Common myeloid progenitor, CD34-positive (primary cell): ENCODE measurements at regions not wholly inside any gene's neighbourhood (a gene's known extent, or its start where the extent isn't known, plus 50 kb on each side); places are given as distances from the start of the nearest gene placed in this dataset.
"Not testable (repeated sequence)": the region's sequence is repeated elsewhere in the genome, so short reads cannot be mapped to it uniquely, and the experiment has no call there.

Experiments used
- CTCF ChIA-PET: fragments of 350-600 bp; sonication (Branson Sonifier 250); formaldehyde crosslinking; loops from one replicate; lab custom pipeline; 2021; ENCODE audit warnings: antibody characterized with exemption; lab: Charles Lee
- POLR2A ChIA-PET: fragments of 350-600 bp; sonication (Branson Sonifier 250); formaldehyde crosslinking; loops from one replicate; lab custom pipeline; 2021; ENCODE audit warnings: antibody characterized with exemption; lab: Charles Lee
- DNase-seq, 3 donors: peaks; one replicate each; pipeline versions ENCODE4 v3.0.0 to v3.0.0-alpha.2; 2013
- H3K27ac ChIP-seq, 2 experiments: 1 replicate in 1 of 2; 2 replicates in 1 of 2; pipeline ENCODE4 v1.7.0; 2013; ENCODE audit warnings: inconsistent platforms in 2 of 2, low read length in 2 of 2, mild to moderate bottlenecking in 2 of 2, low read depth in 1 of 2, moderate library complexity in 1 of 2; ENCODE audit not compliant: severe bottlenecking in 2 of 2, insufficient read depth in 1 of 2, poor library complexity in 1 of 2
- H3K27me3 ChIP-seq, 5 experiments: replicated peaks in 2 of 5; 1 replicate in 3 of 5; 2 replicates in 2 of 5; pipeline versions ENCODE4 v1.6.1 to v1.7.0; 2013; ENCODE audit warnings: low read length in 4 of 5, mild to moderate bottlenecking in 2 of 5, moderate library complexity in 2 of 5, inconsistent platforms in 1 of 5; ENCODE audit not compliant: insufficient read depth in 5 of 5, control insufficient read depth in 4 of 5
- H3K36me3 ChIP-seq, 4 experiments: 1 replicate in 2 of 4; 2 replicates in 2 of 4; pipeline versions ENCODE4 v1.6.1 to v1.7.0; 2013; ENCODE audit warnings: low read length in 3 of 4, control low read depth in 1 of 4, mild to moderate bottlenecking in 1 of 4; ENCODE audit not compliant: control insufficient read depth in 4 of 4, insufficient read depth in 4 of 4
- H3K4me1 ChIP-seq, 4 experiments: 1 replicate in 3 of 4; 2 replicates in 1 of 4; pipeline versions ENCODE4 v1.6.1 to v1.7.1; 2013; ENCODE audit warnings: low read length in 3 of 4, mild to moderate bottlenecking in 3 of 4, control low read depth in 1 of 4, inconsistent platforms in 1 of 4, moderate library complexity in 1 of 4; ENCODE audit not compliant: control insufficient read depth in 4 of 4, insufficient read depth in 4 of 4; ENCODE audit errors: control extremely low read depth in 1 of 4
- H3K4me3 ChIP-seq, 7 experiments: 1 replicate in 4 of 7; 2 replicates in 3 of 7; pipeline versions ENCODE4 v1.5.1 to v1.7.0; 2013; ENCODE audit warnings: mild to moderate bottlenecking in 7 of 7, low read length in 6 of 7, moderate library complexity in 6 of 7, inconsistent platforms in 2 of 7, low read depth in 2 of 7, control low read depth in 1 of 7; ENCODE audit not compliant: insufficient read depth in 4 of 7, control insufficient read depth in 1 of 7; ENCODE audit errors: extremely low read depth in 1 of 7
- H3K9me3 ChIP-seq, 5 experiments: 1 replicate in 4 of 5; 2 replicates in 1 of 5; pipeline versions ENCODE4 v1.6.1 to v1.7.1; 2013; ENCODE audit warnings: low read length in 4 of 5, mild to moderate bottlenecking in 2 of 5, inconsistent platforms in 1 of 5, low read depth in 1 of 5, moderate library complexity in 1 of 5; ENCODE audit not compliant: control insufficient read depth in 4 of 5, insufficient read depth in 2 of 5; ENCODE audit errors: control extremely low read depth in 1 of 5
- WGBS: methylation state at CpG from one replicate; pipeline ENCODE4 v1.1.5; 2013; ENCODE audit not compliant: insufficient coverage; 5-methylcytosine and 5-hydroxymethylcytosine counted together

DNA sequence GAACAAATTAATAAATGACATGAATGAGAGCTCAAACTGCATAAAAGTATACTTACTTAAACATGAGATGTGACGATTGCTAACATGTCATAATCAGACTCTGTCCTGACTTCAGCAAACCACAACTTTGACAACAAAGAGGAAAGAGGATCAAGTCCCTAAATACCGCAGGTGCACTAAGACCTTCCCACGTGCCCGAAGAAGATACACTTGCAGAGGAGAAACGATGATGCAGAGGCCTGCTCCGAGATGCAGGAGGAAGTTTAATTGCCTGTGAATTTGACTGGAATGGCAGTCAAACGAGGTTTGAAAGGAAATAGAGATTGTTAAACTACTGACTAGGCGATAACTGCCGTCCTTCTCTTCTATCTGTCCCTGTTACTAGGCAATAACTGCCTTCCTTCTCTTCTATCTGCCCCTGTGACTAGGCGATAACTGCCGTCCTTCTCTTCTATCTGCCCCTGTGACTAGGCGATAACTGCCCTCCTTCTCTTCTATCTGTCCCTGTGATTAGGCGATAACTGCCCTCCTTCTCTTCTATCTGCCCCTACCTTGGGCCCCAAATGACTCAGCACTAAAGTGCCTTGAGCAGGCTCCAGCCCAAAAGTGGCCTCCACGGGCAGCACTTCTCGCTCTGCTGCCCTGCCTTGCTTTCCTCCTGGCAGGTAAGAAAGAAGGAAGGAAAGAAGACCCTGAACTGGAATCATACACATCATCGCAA, 2226.0 kb upstream of the DEFB115 start:
- CTCF ChIA-PET, H3K9me3 ChIP-seq, H3K4me1 ChIP-seq, H3K4me3 ChIP-seq, POLR2A ChIA-PET, H3K27me3 ChIP-seq, DNase-seq, H3K36me3 ChIP-seq, H3K27ac ChIP-seq: not testable (repeated sequence)
- no CpG with 5 or more reads among the region's 16 CpGs for WGBS

DNA sequence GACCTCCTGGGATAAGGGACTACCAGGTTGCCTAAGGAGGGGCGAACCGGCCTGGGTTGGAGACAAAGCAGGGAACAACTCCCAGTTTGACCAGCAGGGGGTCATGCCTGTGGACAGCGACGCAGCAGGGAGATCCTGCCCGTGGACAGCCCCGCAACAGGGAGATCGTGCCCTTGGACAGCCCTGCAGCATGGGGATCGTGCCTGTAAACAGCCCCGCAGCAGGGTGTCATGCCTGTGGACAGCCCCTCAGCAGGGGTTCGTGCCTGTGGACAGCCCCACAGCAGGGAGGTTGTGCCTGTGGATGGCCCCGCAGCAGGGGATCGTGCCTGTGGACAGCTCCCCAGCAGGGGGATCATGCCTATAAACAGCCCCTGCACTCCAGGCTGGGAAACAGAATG, 2213.2 kb upstream of the DEFB115 start:
- H3K4me3 ChIP-seq: not testable (repeated sequence)
- 76% methylated on average over 10 of the region's 12 CpGs for WGBS

DNA sequence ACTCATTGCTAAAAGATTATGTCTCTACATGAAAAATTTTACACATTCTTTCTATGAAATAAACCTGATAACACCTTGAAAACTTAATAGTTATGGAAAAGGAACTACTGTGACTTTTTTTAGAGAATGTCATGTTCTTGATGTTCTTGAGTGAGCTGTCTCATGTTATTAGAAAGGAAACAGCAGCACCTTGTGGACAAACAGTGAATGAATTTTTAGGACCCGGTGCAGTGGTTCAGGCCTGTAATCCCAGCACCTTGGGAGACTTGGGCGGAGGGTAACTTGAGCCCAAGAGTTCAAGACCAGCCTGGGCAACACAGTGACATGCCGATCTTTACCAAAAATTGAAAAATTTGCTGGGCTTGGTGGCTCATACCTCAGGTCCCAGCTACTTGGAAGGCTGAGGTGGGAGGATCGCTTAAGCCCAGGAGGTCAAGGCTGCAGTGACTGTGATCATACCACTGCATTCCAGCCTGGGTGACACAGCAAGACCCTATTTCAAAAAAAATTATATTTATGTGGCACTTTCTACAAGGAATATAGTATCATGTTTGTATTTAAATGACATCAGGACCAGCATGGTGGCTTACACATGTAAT, 2207.4 kb upstream of the DEFB115 start:
- POLR2A ChIA-PET, H3K4me1 ChIP-seq, H3K27ac ChIP-seq, H3K36me3 ChIP-seq, H3K4me3 ChIP-seq, H3K27me3 ChIP-seq, H3K9me3 ChIP-seq: not testable (repeated sequence)
- CTCF ChIA-PET: interaction anchor here (1.3 kb wide), 1 partner anchor 11 kb away, joined by 3 read pairs; no protein-coding TSS in a partner anchor
- 64% methylated on average over 3 of the region's 4 CpGs for WGBS
- DNase-seq: peak in 1 of 3 donors; percentile 2

More for the DNA sequence above, 2213.2 kb upstream of the DEFB115 start:
- H3K4me1 ChIP-seq, POLR2A ChIA-PET, H3K27me3 ChIP-seq, H3K9me3 ChIP-seq, H3K36me3 ChIP-seq, CTCF ChIA-PET, H3K27ac ChIP-seq, DNase-seq: not testable (repeated sequence)

DNA sequence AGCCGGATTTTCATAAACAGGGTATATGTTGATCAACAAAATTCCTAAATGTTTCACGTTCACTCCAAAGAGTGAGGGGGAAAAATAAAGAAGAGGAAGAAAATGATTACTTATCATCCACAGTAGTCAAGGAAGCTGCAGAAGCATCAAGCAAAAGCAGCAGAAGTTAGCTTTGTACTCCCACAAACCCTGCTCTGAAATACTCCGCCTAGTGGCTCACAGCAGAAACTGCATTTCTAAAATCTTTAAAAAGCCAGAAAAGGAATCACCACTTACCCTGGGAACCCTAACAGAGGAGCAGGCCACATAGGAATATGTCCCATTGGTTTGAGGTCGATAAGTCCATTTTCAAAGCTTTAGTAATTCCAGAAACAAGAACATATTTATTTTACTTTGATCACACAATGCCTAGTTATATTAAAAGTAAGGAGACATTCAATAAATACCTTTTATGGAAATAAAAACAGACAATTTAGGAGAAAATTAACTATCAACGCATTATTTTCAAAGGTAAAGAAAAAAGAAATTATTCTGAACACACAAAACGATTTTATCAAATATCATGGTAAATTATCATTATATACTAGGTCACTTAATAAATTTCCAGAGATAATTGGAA, 2199.5 kb upstream of the DEFB115 start:
- H3K4me1 ChIP-seq, POLR2A ChIA-PET, CTCF ChIA-PET, H3K27ac ChIP-seq, H3K4me3 ChIP-seq, H3K27me3 ChIP-seq, H3K9me3 ChIP-seq, H3K36me3 ChIP-seq: not testable (repeated sequence)
- DNase-seq: peak in 1 of 3 donors; percentile 1
- WGBS: no CpG with 5 or more reads among the region's 6 CpGs

DNA sequence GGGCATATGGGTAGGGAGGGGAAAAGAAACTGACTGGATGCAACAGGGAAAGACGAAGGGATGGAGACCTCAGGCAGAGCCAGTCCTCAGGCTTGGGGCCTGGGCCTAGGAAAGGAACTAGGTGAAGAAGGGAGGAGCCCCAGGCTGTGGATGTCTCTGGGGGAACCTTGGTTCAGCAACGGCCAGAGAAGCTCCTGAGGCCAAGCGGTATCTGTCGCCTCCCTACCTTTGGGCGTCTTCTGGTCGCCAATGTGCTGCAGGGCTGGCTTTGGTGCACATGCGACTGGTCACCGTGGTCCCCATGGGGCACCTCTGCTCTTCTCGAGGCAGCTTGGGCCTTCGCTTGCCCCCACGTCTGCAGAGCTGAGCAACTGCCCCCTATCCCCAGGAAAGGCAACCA, 2195.0 kb upstream of the DEFB115 start:
- CTCF ChIA-PET, DNase-seq, H3K36me3 ChIP-seq, POLR2A ChIA-PET, H3K4me3 ChIP-seq, H3K4me1 ChIP-seq, H3K27ac ChIP-seq, H3K27me3 ChIP-seq: not testable (repeated sequence)
- peaks cover 0 to 12% (median 5%) of the 10 kb centered on the region in 5 experiments for H3K9me3 ChIP-seq
- 75% methylated on average over 11 of the region's 11 CpGs for WGBS

DNA sequence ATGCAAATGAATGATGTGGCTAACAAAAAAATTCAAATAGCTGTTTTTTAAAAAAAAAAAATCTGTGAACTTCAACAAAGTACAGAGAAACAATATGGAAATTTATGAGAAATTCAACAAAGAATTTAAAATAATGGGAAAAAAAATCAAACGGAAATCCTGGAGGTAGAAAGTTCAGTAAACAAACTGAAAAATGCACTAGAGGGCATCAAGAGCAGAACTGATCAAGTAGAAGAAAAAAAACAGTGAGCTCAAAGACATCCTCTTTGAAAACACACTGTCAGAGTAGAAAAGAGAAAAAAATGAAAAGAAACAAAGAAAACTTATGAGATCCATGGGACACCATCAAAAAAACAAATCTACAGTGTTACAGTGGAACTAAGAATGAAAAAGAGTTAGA, 2191.1 kb upstream of the DEFB115 start:
- H3K27ac ChIP-seq, H3K36me3 ChIP-seq, H3K4me3 ChIP-seq, POLR2A ChIA-PET, H3K27me3 ChIP-seq, H3K4me1 ChIP-seq, CTCF ChIA-PET, DNase-seq: not testable (repeated sequence)
- WGBS: 20% methylated on average over 1 of the region's 1 CpG
- H3K9me3 ChIP-seq: peaks cover 0 to 12% (median 5%) of the 10 kb centered on the region in 5 experiments

DNA sequence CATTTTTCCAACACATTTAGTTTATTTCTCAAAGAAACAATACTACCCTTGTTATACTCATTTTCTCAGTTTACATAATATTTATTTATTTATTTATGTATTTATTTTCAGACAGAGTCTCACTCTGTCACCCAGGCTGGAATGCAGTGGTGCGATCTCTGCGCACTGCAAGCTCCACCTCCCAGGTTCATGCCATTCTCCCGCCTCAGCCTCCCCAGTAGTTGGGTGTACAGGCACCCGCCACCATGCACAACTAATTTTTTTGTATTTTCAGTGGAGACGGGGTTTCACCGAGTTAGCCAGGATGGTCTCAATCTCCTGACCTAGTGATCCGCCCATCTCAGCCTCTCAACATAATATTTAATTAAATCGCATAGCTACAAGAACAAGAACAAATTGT, 2183.8 kb upstream of the DEFB115 start:
- DNase-seq, H3K4me3 ChIP-seq, CTCF ChIA-PET, H3K4me1 ChIP-seq, H3K9me3 ChIP-seq, H3K27ac ChIP-seq, H3K27me3 ChIP-seq, H3K36me3 ChIP-seq, POLR2A ChIA-PET: not testable (repeated sequence)
- WGBS: 74% methylated on average over 6 of the region's 8 CpGs
